ENCODE measurements at regions not wholly inside any gene's neighbourhood (a gene's known extent, or its start where the extent isn't known, plus 50 kb on each side); places are given as distances from the start of the nearest gene placed in this dataset.

- no peak for TF ChIP-seq POLR2A (conservative IDR thresholded peaks at IDR 0.05)
- no peak for TF ChIP-seq MXI1 (IDR thresholded peaks at IDR 0.05; ENCODE audit: low read depth, low read length)
- no peak for TF ChIP-seq EZH2 (IDR thresholded peaks at IDR 0.05; ENCODE audit: borderline replicate concordance, low read depth, low read length)
- TF ChIP-seq E2F8 (IDR thresholded peaks at IDR 0.05; ENCODE audit: low read depth, partially characterized antibody): no peak
- no peak for TF ChIP-seq ZNF274 (IDR thresholded peaks at IDR 0.05; ENCODE audit: borderline replicate concordance, low read depth, low read length)
- TF ChIP-seq ZNF780A (CRISPR knock-in tag; IDR thresholded peaks at IDR 0.05): no peak
- TF ChIP-seq GABPB2 (CRISPR knock-in tag; conservative IDR thresholded peaks at IDR 0.05): no peak
- TF ChIP-seq CEBPB (tag; IDR thresholded peaks at IDR 0.05): no peak
- no peak for TF ChIP-seq NUFIP1 (IDR thresholded peaks at IDR 0.05; ENCODE audit: partially characterized antibody)
Observed at GRCh38 chr4:106426069-106426468, 57.5 kb upstream of the GIMD1 start.
